ENCODE measurements at regions not wholly inside any gene's neighbourhood (a gene's known extent, or its start where the extent isn't known, plus 50 kb on each side); places are given as distances from the start of the nearest gene placed in this dataset.
A peak's percentile ranks its signal among the peaks of the same experiment; 100 is the strongest.
"Not testable (repeated sequence)": the region's sequence is repeated elsewhere in the genome, so short reads cannot be mapped to it uniquely, and the experiment has no call there.

DNA sequence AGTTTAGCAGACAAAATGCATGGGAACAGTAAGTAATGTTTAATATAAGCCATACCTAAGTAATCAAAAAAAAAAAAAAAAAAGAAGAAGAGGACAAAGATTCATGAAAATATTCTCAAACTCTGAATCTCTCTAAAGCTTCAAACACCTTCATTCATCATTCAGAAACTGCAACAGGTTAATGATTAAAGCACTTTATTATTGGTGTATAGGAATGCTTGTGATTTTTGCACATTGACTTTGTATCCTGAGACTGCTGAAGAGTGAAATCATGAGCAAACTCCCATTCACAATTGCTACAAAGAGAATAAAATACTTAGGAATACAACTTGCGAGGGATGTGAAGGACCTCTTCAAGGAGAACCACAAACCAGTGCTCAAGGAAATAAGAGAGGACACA lies 278.4 kb upstream of the DCN start:
- no peak for DNase-seq (ENCODE audit: low spot score)

DNA sequence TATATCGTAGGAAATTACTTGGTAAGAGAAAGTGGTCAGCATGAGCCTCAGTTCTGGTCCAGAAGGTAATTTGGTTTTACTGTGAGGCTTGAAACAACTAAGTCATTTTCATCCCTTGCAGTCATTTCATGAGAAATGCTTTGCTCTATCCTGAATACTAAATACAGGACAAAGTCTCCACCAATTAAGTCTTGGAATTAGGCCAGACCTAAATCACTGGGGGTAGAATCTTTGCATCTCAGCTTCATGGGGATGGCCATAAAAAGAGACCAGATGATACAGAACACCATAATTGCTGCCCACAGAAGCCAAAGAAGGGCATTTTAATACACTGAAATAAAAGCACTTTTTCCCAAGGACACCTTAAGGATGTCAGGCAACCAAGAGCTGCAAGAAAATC lies 277.9 kb upstream of the DCN start:
- DNase-seq (ENCODE audit: low spot score), result no peak

- no peak for DNase-seq (ENCODE audit: low spot score)
Observed at GRCh38 chr12:91455321-91455720, 272.7 kb upstream of the DCN start.

- no peak for DNase-seq (ENCODE audit: low spot score)
Observed at GRCh38 chr12:91454179-91454578, 271.6 kb upstream of the DCN start.

DNA sequence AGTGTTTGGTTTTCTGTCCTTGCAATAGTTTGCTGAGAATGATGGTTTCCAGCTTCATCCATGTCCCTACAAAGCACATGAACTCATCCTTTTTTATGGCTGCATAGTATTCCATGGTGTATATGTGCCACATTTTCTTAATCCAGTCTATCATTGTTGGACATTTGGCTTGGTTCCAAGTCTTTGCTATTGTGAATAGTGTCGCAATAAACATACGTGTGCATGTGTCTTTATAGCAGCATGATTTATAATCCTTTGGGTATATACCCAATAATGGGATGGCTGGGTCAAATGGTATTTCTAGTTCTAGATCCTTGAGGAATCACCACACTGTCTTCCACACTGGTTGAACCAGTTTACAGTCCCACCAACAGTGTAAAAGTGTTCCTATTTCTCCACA lies 269.8 kb upstream of the DCN start:
- not testable (repeated sequence) for DNase-seq (ENCODE audit: low spot score)

DNA sequence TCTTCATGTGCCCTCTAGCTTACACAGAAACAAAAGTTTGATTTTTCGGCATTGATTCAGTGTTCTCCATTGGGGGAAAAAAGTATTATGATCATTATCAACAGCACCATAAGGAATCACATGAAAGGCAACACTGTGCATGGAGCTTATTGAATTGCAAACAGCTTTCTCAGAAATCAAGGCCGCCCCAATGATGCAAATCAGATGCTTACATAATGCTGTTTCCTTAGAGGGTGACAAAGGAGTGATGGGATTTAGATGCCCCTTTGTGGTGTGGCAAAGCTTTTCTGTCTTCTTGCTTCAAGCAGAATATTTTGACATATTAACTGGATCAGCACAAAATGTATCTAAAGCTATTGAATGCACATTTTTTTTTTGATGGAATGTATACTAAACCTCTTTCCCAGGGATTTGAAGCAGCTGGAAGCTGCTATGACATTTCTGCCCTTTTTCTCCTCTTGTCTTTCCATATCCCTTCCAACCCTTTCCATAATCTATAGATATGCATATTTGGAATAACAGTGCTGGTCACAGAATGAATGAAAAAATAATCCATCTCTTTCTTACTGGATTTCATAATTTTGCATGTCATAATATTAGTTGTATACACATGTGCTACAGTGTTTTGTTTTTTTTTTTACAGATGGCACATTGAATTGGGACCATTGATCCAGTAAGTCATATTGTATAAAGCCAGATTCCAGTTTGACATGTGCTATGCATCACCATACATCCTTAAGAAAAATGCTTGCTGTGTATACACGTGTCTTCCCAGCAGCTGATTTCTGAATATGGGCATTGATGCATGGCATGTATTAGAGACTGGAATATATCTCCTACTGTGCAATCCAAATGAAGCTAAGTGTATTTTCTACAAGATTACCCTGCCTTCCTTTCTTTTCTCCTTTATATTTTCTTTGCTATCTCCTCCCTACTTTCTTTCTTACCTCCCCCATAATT lies 259.7 kb upstream of the DCN start:
- DNase-seq (ENCODE audit: low spot score), result no peak

DNA sequence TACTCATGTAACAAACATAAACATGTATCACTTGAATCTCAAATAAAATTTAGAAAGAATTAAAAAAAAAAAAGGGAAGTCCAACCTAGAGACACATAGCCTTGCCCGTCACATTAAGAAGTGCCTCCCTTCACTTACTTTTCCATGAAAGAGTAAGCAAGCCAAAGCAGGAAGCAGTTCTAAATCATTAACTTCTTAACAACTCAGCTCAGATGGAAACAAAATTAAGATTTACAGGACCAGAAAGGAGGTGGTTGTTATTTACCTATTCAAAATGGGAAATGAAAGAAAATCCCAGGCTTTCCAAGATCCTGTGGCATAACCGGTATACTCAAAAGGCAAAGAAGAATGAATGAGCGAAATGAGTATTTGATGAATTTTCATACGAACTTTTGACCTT lies 258.6 kb upstream of the DCN start:
- DNase-seq (ENCODE audit: low spot score), result no peak

GRCh38 chr12:91434081-91434480 lies 251.5 kb upstream of the DCN start:
- no peak for DNase-seq (ENCODE audit: low spot score)

GRCh38 chr12:91432755-91433154 lies 250.1 kb upstream of the DCN start:
- DNase-seq (ENCODE audit: low spot score), result no peak

GRCh38 chr12:91432089-91432488 lies 249.5 kb upstream of the DCN start:
- no peak for DNase-seq (ENCODE audit: low spot score)

DNA sequence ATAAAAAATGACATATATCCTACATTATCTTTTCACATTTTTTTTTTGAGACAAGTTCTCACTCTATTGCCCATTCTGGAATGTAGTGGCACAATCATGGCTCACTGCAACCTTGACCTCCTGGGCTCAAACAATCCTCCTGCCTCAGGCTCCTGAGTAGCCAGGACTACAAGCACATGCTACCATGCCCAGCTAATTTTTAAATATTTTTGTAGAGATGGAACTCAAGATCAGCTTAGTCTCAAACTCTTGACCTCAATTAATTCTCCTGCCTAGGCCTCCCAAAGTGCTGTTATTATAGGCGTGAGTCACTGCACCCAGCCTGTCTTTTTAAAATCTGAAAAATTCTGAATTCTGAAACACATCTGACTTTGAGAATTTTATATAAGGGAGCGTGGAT lies 241.9 kb upstream of the DCN start:
- DNase-seq (ENCODE audit: low spot score), result no peak

DNA sequence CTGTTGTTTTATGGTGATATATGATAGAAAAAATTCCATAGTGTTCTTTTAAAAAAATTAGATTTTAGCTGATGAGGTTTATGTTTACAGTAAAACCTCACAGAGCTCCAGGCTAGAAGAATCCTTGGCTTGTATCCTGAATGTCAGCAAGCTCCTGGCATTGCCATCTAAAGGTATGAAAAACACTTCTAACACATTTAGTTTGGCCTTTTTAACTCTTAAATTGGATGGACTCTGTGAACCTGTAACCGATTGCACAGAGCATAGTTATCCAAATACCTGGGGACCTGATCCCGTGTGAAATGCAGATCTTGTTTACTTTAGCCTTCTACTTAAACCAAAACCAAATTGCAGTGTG lies 241.1 kb upstream of the DCN start:
- DNase-seq (ENCODE audit: low spot score), result no peak

GRCh38 chr12:91422811-91423692 lies 240.4 kb upstream of the DCN start:
- no peak for DNase-seq (ENCODE audit: low spot score)

DNA sequence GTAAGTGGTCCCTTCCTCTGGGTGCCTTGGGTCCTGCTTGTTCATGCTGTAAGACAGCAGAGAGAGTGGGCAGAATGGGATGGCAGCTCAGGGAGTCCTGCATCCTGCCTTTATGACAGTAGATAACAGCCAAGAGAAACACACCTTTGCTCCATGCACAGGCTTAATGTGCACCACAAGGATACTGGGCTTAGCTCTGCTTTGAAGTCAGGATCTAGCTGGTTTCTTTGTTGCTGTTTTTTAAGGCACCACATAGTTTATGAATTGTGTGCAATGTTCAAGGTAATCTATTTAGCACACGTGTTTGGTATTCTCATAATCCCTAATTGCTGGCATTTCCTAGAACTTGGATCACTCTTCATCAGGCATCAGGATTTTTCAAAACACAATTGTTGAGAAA lies 239.5 kb upstream of the DCN start:
- no peak for DNase-seq (ENCODE audit: low spot score)

GRCh38 chr12:91419809-91420208 lies 237.2 kb upstream of the DCN start:
- DNase-seq (ENCODE audit: low spot score), result no peak

DNA sequence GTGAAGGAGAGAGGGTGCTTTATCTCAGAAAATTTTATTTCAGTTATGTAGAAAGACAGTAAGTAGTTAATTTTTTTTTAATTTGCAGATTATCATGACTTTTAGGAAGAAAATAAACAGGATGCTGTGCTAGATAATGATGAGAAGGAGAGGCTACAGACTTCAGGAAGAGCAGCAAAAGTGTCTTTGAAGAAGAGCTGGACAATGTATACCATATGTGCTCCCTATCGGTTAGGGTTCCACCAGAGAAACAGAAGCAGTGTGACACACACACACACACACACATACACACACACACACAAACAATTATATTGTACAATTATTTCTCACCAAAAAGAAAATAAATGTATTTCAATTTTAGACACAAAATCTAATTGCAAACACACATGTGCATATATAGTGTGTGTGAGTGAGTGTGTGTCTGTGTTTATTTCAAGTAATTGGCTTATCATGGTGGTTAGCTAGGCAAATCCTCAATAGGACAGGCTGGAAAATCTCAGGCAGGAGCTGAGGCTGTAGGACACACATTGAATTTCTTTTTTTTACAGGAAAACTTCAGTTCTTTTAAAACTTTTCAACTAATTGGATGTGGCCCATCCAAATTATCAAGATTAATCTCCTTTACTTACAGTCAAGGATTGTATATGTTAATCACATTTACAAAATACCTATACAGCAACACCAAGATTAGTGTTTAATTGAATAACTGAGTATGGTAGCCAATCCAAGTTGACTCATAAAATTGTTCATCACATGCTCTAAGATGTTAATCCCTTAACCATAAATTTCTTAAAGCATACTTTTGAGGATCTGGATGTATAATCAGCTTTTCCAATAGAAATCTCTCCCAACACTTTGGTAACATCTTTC lies 235.8 kb upstream of the DCN start:
- no peak for DNase-seq (ENCODE audit: low spot score)

DNA sequence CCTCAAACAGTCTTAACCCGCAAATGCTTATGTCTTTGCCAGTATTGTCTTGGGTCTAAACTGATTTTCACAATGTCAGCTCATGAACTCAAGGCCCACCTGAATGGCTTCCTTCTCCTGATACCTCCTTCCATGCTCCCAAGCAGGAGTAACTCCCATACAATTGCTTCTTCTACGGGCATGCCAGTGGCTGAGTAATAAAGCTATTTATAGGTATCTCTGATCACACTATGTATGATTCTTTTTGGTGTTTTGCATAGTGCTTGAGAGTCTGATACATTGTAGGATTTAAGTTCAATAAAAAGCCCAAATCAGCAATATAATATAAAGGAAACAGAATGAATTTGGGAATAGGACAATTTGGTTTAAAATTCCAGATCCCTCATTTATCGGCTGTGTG lies 235.0 kb upstream of the DCN start:
- no peak for DNase-seq (ENCODE audit: low spot score)

DNA sequence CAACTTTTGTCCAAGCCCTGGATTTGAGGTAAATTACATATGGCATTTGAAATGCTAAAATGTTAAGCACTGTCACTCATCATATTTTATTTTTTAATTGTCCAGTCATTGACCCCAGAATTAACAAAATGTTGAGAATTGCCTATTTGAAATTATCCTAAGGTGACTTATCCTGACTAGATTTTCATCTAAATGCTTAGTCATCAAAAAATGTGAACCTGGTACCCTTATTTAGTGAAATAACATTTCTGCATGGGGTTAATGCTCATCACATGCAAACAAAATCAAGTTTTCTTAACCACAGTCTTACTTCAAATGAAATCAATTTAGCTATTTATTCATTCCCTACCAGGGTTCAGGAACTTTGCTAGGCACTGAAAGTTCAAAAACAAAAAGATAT lies 232.0 kb upstream of the DCN start:
- DNase-seq (ENCODE audit: low spot score), result no peak

DNA sequence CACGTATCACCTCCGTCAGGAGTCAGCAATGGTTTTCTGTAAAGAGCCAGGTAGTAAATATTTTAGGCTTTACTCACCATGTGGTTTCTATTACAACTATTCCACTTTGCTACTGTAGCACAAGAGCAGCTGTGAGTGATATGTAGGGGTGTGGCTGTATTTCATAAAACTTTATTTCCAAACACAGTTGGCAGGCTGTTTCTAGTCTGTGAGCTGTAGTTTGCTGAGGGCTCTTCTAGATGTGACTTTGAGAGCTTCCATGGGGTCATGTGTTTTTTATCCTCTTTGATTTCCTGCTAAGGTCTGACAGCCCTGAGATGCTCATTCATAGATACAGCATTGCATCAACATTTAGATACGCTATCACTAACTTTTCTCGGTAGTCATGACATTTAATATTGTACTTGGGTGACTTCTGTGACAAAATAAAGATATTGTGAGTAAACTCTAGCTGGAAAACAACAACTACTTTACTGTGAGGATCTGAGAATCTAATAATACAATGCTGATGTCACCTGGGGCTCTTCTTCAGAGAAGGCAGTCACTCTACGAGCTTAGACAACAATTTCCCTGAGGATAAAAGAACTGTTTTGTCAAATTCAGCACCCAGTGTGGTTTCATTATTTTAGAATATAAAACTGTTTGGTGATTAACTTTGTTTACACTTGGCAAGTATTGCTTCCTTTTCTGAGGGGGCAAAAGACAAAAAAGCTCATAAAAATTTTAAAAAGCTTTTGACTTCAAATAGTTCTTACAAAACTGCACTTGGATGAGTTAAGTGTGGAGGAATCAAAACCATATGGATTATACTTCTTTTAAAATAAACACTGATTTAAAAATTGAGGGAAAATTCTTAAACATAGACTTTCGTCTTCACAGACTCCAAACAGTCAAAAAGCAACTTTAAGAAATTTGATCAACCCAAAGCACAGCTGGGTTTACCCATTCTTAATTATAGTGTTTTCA lies 231.2 kb upstream of the DCN start:
- peak; percentile 53 for DNase-seq (ENCODE audit: low spot score)

GRCh38 chr12:91406920-91407341 lies 224.3 kb upstream of the DCN start:
- DNase-seq (ENCODE audit: low spot score), result peak; percentile 32

GRCh38 chr12:91404441-91404840 lies 221.8 kb upstream of the DCN start:
- no peak for DNase-seq (ENCODE audit: low spot score)

All from HT-29 (cell line).